ENCODE measurements at regions not wholly inside any gene's neighbourhood (a gene's known extent, or its start where the extent isn't known, plus 50 kb on each side); places are given as distances from the start of the nearest gene placed in this dataset.

DNA sequence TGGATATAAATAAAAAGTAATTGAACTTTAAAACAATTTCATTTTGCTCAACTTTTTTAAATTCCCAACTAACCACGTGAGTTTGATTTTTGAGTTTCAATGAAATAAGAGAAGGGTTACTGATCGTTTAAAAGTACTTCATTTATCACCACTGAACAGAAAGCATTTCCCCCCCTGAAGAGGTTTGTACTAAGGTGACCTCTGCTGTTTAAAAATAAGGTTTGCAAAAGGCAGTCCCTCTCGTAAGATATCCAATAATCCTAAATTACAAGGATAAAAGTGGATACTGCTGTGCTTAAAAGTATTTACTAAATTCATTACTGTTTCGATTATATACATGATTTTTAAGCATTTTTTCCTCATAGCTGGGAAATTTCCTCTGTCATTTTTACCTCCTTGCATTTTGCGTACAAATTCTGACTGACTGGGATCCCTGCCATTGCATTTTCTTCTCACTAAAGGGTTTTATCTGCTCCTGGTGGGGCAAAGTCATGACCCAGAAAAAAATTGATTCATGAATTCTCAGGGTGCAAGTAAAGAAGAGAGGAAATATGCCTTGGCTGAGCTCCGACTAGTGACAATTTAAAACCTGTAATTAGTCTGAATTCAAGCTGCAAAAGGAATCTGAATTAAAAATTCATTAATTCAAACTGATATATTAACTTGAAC, 463.8 kb downstream of the PRKD1 start:
- H3K79me1 ChIP-seq (ENCODE audit: low read length), result no peaks in the 10 kb centered on the region
- H3K18ac ChIP-seq (ENCODE audit: low read length), result no peak overlapping the region
- H4K12ac ChIP-seq (ENCODE audit: low read depth, low read length), result no peak overlapping the region
- no peaks in the 10 kb centered on the region for H3K36me3 ChIP-seq (ENCODE audit: control insufficient read depth in 1 of 2, insufficient read depth in 2 of 2, low read length in 2 of 2)
- no peaks in the 10 kb centered on the region for H3K79me2 ChIP-seq (ENCODE audit: control insufficient read depth, insufficient read depth, low read length, poor library complexity)
- H3K4me3 ChIP-seq (ENCODE audit: low read depth, low read length), result no peak overlapping the region
- no peak overlapping the region for H4K8ac ChIP-seq (ENCODE audit: low read depth, low read length)
- no peak overlapping the region for H2BK120ac ChIP-seq (ENCODE audit: insufficient read depth, low read length, poor library complexity)
- no peak for DNase-seq
- H4K91ac ChIP-seq (ENCODE audit: low read depth, low read length), result no peak overlapping the region
- no peaks in the 10 kb centered on the region for H3K4me1 ChIP-seq (ENCODE audit: control insufficient read depth in 1 of 2, insufficient read depth in 2 of 2, low read length in 2 of 2)
- H3K4ac ChIP-seq (ENCODE audit: low read depth, low read length), result no peak overlapping the region
- H3K27me3 ChIP-seq (ENCODE audit: insufficient read depth, low read length), result no peaks in the 10 kb centered on the region
- H3K23ac ChIP-seq (ENCODE audit: low read length), result no peak overlapping the region
- WGBS (ENCODE audit: extremely low coverage, insufficient coverage, insufficient read length), result no CpG with 5 or more reads among the region's 6 CpGs
- H2AK5ac ChIP-seq (ENCODE audit: low read length), result no peak overlapping the region
- no peak overlapping the region for H3K27ac ChIP-seq (ENCODE audit: low read depth, low read length)
- H3K9ac ChIP-seq (ENCODE audit: low read length), result no peak overlapping the region
- no peak overlapping the region for H3K4me2 ChIP-seq (ENCODE audit: low read length)
- no peak overlapping the region for H2AFZ ChIP-seq (ENCODE audit: insufficient read depth, low read length, poor library complexity)
- no peak overlapping the region for H2BK12ac ChIP-seq (ENCODE audit: low read length)
- H3K9me3 ChIP-seq (ENCODE audit: insufficient read depth, low read depth, low read length), result no peaks in the 10 kb centered on the region
- no peak overlapping the region for H3K14ac ChIP-seq (ENCODE audit: low read length)
- no peak overlapping the region for H2BK5ac ChIP-seq (ENCODE audit: low read depth, low read length, poor library complexity)

DNA sequence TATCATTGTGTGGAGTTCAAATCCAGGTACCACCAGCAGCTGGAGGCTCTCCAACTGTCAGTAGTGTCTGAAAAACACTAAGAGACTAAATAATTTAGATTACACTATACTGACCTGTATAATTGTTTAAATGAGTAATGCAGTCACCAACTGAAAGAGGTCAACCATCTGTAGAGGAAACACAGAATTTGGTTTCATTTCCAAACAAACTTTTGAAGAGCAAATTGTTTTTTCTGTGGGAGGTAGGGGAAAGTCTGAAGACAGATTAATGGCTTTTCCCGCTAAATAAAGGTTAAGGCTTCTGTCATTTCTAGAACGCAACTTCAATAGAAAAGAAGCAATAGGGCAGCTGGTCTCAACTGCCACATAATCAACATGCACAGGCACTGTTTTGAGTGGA, 462.6 kb downstream of the PRKD1 start:
- Histone ChIP-seq H3K36me3 (ENCODE audit: control insufficient read depth in 1 of 2, insufficient read depth in 2 of 2, low read length in 2 of 2) (no peaks in the 10 kb centered on the region), H2BK12ac (ENCODE audit: low read length) (no peak overlapping the region), H3K9me3 (ENCODE audit: insufficient read depth, low read depth, low read length) (no peaks in the 10 kb centered on the region), H3K4me2 (ENCODE audit: low read length) (no peak overlapping the region), H4K8ac (ENCODE audit: low read depth, low read length) (no peak overlapping the region), H2AFZ (ENCODE audit: insufficient read depth, low read length, poor library complexity) (no peak overlapping the region), H3K27me3 (ENCODE audit: insufficient read depth, low read length) (no peaks in the 10 kb centered on the region), H3K4ac (ENCODE audit: low read depth, low read length) (no peak overlapping the region), H3K18ac (ENCODE audit: low read length) (no peak overlapping the region), H2BK5ac (ENCODE audit: low read depth, low read length, poor library complexity) (no peak overlapping the region), H3K79me1 (ENCODE audit: low read length) (no peaks in the 10 kb centered on the region), H3K23ac (ENCODE audit: low read length) (no peak overlapping the region), H4K12ac (ENCODE audit: low read depth, low read length) (no peak overlapping the region), H3K79me2 (ENCODE audit: control insufficient read depth, insufficient read depth, low read length, poor library complexity) (no peaks in the 10 kb centered on the region), H3K9ac (ENCODE audit: low read length) (no peak overlapping the region), H2AK5ac (ENCODE audit: low read length) (no peak overlapping the region), H3K27ac (ENCODE audit: low read depth, low read length) (no peak overlapping the region), H2BK120ac (ENCODE audit: insufficient read depth, low read length, poor library complexity) (no peak overlapping the region), H4K91ac (ENCODE audit: low read depth, low read length) (no peak overlapping the region), H3K14ac (ENCODE audit: low read length) (no peak overlapping the region), H3K4me3 (ENCODE audit: low read depth, low read length) (no peak overlapping the region), H3K4me1 (ENCODE audit: control insufficient read depth in 1 of 2, insufficient read depth in 2 of 2, low read length in 2 of 2) (no peaks in the 10 kb centered on the region)
- no CpG with 5 or more reads among the region's 2 CpGs for WGBS (ENCODE audit: extremely low coverage, insufficient coverage, insufficient read length)
- DNase-seq, result no peak

DNA sequence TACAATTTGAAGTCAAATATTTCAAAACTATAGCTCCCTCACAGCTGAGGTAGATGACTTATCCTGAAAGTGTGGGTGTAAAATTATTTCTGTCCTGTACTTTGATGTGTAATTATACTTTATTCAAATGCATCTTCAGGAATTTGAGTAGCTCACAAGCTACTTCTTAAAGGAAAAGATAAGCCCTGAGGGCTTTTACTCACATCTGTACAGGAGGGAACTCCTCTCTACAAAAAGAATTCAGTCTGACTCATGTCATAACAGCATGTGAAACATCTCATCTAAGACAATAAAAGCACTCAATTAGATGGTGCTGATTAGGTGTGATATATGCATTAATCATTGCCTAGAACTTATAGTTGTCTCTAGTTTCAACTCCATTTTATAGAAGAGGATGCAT, 452.0 kb downstream of the PRKD1 start:
- H3K27me3 ChIP-seq (ENCODE audit: insufficient read depth, low read length), result no peaks in the 10 kb centered on the region
- H3K79me2 ChIP-seq (ENCODE audit: control insufficient read depth, insufficient read depth, low read length, poor library complexity), result no peaks in the 10 kb centered on the region
- no peak overlapping the region for H2BK120ac ChIP-seq (ENCODE audit: insufficient read depth, low read length, poor library complexity)
- no peak overlapping the region for H3K9ac ChIP-seq (ENCODE audit: low read length)
- no peak overlapping the region for H3K4me3 ChIP-seq (ENCODE audit: low read depth, low read length)
- H2AK5ac ChIP-seq (ENCODE audit: low read length), result no peak overlapping the region
- no peak overlapping the region for H2AFZ ChIP-seq (ENCODE audit: insufficient read depth, low read length, poor library complexity)
- no peak overlapping the region for H3K14ac ChIP-seq (ENCODE audit: low read length)
- H3K9me3 ChIP-seq (ENCODE audit: insufficient read depth, low read depth, low read length), result no peaks in the 10 kb centered on the region
- no peak for DNase-seq
- no peaks in the 10 kb centered on the region for H3K4me1 ChIP-seq (ENCODE audit: control insufficient read depth in 1 of 2, insufficient read depth in 2 of 2, low read length in 2 of 2)
- no peak overlapping the region for H3K4me2 ChIP-seq (ENCODE audit: low read length)
- H3K4ac ChIP-seq (ENCODE audit: low read depth, low read length), result no peak overlapping the region
- H4K8ac ChIP-seq (ENCODE audit: low read depth, low read length), result no peak overlapping the region
- H4K91ac ChIP-seq (ENCODE audit: low read depth, low read length), result no peak overlapping the region
- no peaks in the 10 kb centered on the region for H3K36me3 ChIP-seq (ENCODE audit: control insufficient read depth in 1 of 2, insufficient read depth in 2 of 2, low read length in 2 of 2)
- H3K18ac ChIP-seq (ENCODE audit: low read length), result no peak overlapping the region
- H4K12ac ChIP-seq (ENCODE audit: low read depth, low read length), result no peak overlapping the region
- no peak overlapping the region for H3K27ac ChIP-seq (ENCODE audit: low read depth, low read length)
- H3K23ac ChIP-seq (ENCODE audit: low read length), result no peak overlapping the region
- no peak overlapping the region for H2BK12ac ChIP-seq (ENCODE audit: low read length)
- H3K79me1 ChIP-seq (ENCODE audit: low read length), result no peaks in the 10 kb centered on the region
- H2BK5ac ChIP-seq (ENCODE audit: low read depth, low read length, poor library complexity), result no peak overlapping the region

DNA sequence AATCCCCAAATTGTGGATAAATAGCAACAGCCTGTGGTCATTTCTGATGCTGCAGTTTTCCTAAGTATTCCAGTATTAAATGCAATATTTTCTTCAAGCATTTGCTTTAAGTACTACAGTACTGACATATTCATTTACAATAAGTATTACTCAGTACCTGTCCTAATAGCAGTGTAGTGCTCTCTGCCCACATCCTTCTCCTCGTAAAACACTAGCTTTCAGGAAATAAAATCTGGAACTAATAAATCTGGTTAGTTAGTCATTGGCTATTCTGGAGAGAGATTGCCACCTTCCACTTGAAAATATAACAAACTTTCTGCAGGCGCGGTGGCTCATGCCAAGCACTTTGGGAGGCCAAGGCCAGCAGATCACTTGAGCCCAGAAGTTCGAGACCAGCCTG, 441.5 kb downstream of the PRKD1 start:
- Histone ChIP-seq H3K27ac (ENCODE audit: low read depth, low read length) (no peak overlapping the region), H3K14ac (ENCODE audit: low read length) (no peak overlapping the region), H2BK120ac (ENCODE audit: insufficient read depth, low read length, poor library complexity) (no peak overlapping the region), H3K4me2 (ENCODE audit: low read length) (no peak overlapping the region), H3K9ac (ENCODE audit: low read length) (no peak overlapping the region), H2BK12ac (ENCODE audit: low read length) (no peak overlapping the region), H4K12ac (ENCODE audit: low read depth, low read length) (no peak overlapping the region), H3K27me3 (ENCODE audit: insufficient read depth, low read length) (no peaks in the 10 kb centered on the region), H3K9me3 (ENCODE audit: insufficient read depth, low read depth, low read length) (no peaks in the 10 kb centered on the region), H3K4me1 (ENCODE audit: control insufficient read depth in 1 of 2, insufficient read depth in 2 of 2, low read length in 2 of 2) (no peaks in the 10 kb centered on the region), H4K8ac (ENCODE audit: low read depth, low read length) (no peak overlapping the region), H3K79me2 (ENCODE audit: control insufficient read depth, insufficient read depth, low read length, poor library complexity) (no peaks in the 10 kb centered on the region), H2BK5ac (ENCODE audit: low read depth, low read length, poor library complexity) (no peak overlapping the region), H3K4me3 (ENCODE audit: low read depth, low read length) (no peak overlapping the region), H3K79me1 (ENCODE audit: low read length) (no peaks in the 10 kb centered on the region), H3K23ac (ENCODE audit: low read length) (no peak overlapping the region), H3K4ac (ENCODE audit: low read depth, low read length) (no peak overlapping the region), H4K91ac (ENCODE audit: low read depth, low read length) (no peak overlapping the region), H3K36me3 (ENCODE audit: control insufficient read depth in 1 of 2, insufficient read depth in 2 of 2, low read length in 2 of 2) (no peaks in the 10 kb centered on the region), H3K18ac (ENCODE audit: low read length) (no peak overlapping the region), H2AK5ac (ENCODE audit: low read length) (no peak overlapping the region), H2AFZ (ENCODE audit: insufficient read depth, low read length, poor library complexity) (no peak overlapping the region)
- no CpG with 5 or more reads among the region's 4 CpGs for WGBS (ENCODE audit: extremely low coverage, insufficient coverage, insufficient read length)
- DNase-seq, result no peak
